AG04449 (cell line): ENCODE measurements at regions not wholly inside any gene's neighbourhood (a gene's known extent, or its start where the extent isn't known, plus 50 kb on each side); places are given as distances from the start of the nearest gene placed in this dataset.
"Not testable (repeated sequence)": the region's sequence is repeated elsewhere in the genome, so short reads cannot be mapped to it uniquely, and the experiment has no call there.

Experiments used
- CTCF ChIA-PET: fragments of 350-600 bp; formaldehyde crosslinking; extraction: SDS; loops from one replicate; lab custom pipeline; 2021; ENCODE audit warnings: antibody characterized with exemption; lab: Yijun Ruan, JAX
- POLR2A ChIA-PET: fragments of 400-600, 350-600 bp; formaldehyde crosslinking; extraction: SDS; loops from one replicate; lab custom pipeline; 2020; ENCODE audit warnings: antibody characterized with exemption, inconsistent platforms; lab: Yijun Ruan, JAX
- DNase-seq: peaks from one replicate; pipeline ENCODE4 v3.0.0-alpha.2; 2010; ENCODE audit warnings: low read depth, low spot score
- H3K4me3 ChIP-seq: 2 replicates; pipeline ENCODE4 v1.5.1; 2011; ENCODE audit warnings: low read depth, mild to moderate bottlenecking, control low read depth, low read length
- CTCF ChIP-seq: IDR thresholded peaks from one replicate; pipeline ENCODE4 v1.5.1; 2011; ENCODE audit warnings: mild to moderate bottlenecking, moderate library complexity, low read length, control low read depth, inconsistent platforms; ENCODE audit not compliant: insufficient read depth; ENCODE audit errors: missing control alignments

- POLR2A ChIA-PET, result no interaction called here
- H3K4me3 ChIP-seq, result no peak overlapping the region
- CTCF ChIA-PET, result no interaction called here
- DNase-seq, result no peak
- no peak for TF ChIP-seq CTCF
Observed at GRCh38 chr9:31554941-31555340, 829.5 kb upstream of the ACO1 start.

DNA sequence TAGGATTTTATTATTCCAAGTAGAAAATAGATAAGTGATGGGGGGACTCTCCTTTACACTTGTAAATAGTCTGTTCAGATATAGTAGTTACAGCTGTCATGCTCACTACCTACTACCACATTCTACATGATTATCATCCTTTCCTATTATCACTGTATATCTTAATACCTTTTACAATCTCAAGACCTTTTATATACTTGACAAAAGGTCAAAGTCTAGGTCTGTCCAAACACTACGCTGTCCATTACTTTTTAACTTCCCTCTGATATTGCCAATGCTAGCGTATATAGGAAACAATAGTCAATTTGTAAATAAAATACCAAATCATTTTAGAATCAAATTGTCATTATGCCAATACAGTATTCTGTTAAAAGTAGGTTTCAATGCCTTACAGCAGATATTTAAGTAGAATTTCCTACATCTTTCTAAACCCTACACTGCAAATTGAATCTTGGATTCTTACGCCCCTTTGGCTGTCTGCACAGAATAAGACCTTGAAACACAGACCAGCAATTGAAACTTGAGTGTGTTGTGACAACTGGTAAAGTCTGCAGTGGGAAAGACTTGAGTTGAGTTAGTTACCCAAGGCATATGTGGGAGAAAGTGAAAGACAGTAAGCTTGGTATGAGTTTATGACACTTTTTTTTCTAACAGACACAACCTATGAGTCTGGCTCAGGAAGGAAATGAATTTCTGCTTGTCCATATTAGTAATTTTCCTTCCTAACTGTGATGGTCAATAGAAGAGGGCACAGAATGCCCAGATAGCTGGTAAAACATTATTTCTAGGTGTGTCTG lies 827.6 kb upstream of the ACO1 start:
- H3K4me3 ChIP-seq, result no peak overlapping the region
- no peak for TF ChIP-seq CTCF
- CTCF ChIA-PET, result no interaction called here
- POLR2A ChIA-PET, result no interaction called here
- no peak for DNase-seq

DNA sequence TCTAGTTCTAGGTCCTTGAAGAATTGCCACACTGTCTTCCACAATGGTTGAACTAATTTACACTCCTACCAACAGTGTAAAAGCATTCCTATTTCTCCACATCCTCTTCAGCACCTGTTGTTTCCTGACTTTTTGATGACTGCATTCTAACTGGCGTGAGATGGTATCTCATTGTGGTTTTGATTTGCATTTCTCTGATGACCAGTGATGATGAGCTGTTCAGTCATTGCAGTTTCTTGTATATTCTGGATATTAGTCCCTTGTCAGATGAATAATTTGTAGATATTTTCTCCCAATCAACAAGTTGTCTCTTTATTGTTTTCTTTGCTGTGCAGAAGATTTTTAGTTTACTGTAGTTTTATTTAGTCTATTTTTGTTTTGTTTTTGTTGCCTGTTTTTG lies 812.3 kb upstream of the ACO1 start:
- H3K4me3 ChIP-seq, POLR2A ChIA-PET, DNase-seq, CTCF ChIA-PET: not testable (repeated sequence)

GRCh38 chr9:31573561-31573960 lies 810.9 kb upstream of the ACO1 start:
- POLR2A ChIA-PET, result no interaction called here
- TF ChIP-seq CTCF, result no peak
- CTCF ChIA-PET, result no interaction called here
- H3K4me3 ChIP-seq, result no peak overlapping the region
- DNase-seq, result no peak

DNA sequence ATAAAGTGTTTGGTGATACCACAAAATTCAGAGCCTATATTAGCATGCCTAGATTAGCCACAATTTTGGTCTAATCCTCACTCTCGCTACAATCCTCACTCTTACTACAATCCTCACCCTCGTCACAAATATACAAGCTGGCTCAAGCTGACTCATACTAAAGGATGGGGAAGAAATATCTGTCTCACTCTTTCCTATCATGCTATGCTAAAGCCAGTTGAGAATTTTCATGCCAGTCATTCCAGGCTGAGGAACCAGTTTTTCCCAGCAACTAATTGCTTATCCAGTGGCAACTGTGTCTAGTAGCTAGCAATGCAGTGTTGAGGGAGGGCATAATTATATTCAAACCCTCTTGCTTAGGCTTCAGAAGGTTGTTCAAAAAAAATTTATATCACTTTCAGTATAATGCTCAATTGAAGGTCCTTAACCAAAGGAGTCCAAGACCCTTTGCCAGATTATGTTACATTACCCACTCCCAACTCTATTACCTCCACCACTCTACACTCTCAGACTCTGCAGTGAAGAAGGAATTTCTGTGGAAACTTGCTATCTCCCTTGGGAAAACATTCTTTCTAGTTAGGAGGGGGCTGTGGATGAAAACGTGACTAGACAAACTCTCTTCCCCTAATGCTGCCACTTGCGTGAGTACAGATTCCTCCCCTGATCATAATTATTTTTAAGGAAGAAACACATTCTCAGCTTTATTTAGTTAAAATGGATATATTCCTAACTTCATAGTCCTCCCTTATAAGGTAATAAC lies 810.3 kb upstream of the ACO1 start:
- CTCF ChIA-PET, result no interaction called here
- no peak for TF ChIP-seq CTCF
- POLR2A ChIA-PET, result no interaction called here
- no peak overlapping the region for H3K4me3 ChIP-seq
- no peak for DNase-seq

GRCh38 chr9:31582071-31582470 lies 802.4 kb upstream of the ACO1 start:
- no peak overlapping the region for H3K4me3 ChIP-seq
- DNase-seq, result no peak
- CTCF ChIA-PET, result no interaction called here
- POLR2A ChIA-PET, result no interaction called here
- TF ChIP-seq CTCF, result no peak
